B cell (primary cell): ENCODE measurements at regions not wholly inside any gene's neighbourhood (a gene's known extent, or its start where the extent isn't known, plus 50 kb on each side); places are given as distances from the start of the nearest gene placed in this dataset.
"Not testable (repeated sequence)": the region's sequence is repeated elsewhere in the genome, so short reads cannot be mapped to it uniquely, and the experiment has no call there.

Experiments used
- CTCF ChIP-seq: fragments of 200-600 bp; IDR thresholded peaks from one replicate; pipeline ENCODE4 v1.8.0; 2022; ENCODE audit warnings: antibody characterized with exemption, mild to moderate bottlenecking
- EZH2 ChIP-seq: IDR thresholded peaks from 2 replicates; pipeline ENCODE4 v1.6.1; 2012; ENCODE audit warnings: borderline replicate concordance, low read depth, mild to moderate bottlenecking, moderate library complexity, low read length; ENCODE audit not compliant: insufficient read depth, poor library complexity, severe bottlenecking

GRCh38 chr11:37430966-37431632 is 833.1 kb upstream of the RAG2 start:
- not testable (repeated sequence) for TF ChIP-seq CTCF, EZH2
